Adrenal gland (tissue), 5 donors: ENCODE measurements at regions not wholly inside any gene's neighbourhood (a gene's known extent, or its start where the extent isn't known, plus 50 kb on each side); places are given as distances from the start of the nearest gene placed in this dataset.

Experiments used
- POLR2A ChIP-seq, 2 donors: fragments of 450-650 bp; IDR thresholded peaks; one replicate each; pipeline ENCODE4 v1.6.1; 2017; ENCODE audit warnings: antibody characterized with exemption in 2 of 2, mild to moderate bottlenecking in 2 of 2, moderate library complexity in 1 of 2
- TF ChIP-seq, protein P1 (sequence below), 6 experiments: fragments of 450-650 bp in 4 of 6; fragments of 200-600 bp in 2 of 6; sonication (generic) in 1 of 6; IDR thresholded peaks; 1 replicate in 5 of 6; 2 replicates in 1 of 6; pipeline versions ENCODE4 v1.5.1 to v1.8.0; 2016 to 2021; ENCODE audit warnings: antibody characterized with exemption in 6 of 6, mild to moderate bottlenecking in 2 of 6, moderate library complexity in 1 of 6
- donor health status: DM: no; HTN: no; CAD: no.

DNA sequence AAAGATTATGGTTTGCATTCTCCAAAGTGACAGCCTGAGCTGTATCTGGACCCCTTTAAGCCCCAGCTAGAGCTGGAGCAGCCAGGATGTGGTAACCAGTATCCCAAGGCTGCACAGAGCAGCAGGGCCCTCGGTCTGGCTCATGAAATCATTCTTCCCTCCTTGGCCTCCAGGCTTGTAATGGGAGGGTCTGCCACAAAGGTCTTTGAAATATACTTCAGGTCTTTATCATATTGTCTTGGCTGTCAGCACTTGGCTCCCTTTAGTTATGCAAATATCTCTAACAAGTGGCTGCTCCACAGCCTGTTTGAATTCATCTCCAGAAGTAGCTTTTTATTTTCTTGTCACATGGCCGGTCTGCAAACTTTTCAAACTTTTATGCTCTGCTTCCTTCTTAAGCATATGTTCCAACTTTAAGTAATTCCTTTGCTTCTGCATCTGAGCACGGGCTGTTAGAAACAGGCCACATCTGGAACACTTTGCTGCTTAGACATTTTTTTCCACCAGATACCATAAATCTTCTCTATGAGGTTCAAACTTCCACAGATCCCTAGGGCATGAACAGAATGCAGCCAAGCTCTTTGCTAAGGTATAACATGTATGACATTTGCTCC lies 663.4 kb upstream of the MIS18BP1 start:
- TF ChIP-seq, protein P1, sequence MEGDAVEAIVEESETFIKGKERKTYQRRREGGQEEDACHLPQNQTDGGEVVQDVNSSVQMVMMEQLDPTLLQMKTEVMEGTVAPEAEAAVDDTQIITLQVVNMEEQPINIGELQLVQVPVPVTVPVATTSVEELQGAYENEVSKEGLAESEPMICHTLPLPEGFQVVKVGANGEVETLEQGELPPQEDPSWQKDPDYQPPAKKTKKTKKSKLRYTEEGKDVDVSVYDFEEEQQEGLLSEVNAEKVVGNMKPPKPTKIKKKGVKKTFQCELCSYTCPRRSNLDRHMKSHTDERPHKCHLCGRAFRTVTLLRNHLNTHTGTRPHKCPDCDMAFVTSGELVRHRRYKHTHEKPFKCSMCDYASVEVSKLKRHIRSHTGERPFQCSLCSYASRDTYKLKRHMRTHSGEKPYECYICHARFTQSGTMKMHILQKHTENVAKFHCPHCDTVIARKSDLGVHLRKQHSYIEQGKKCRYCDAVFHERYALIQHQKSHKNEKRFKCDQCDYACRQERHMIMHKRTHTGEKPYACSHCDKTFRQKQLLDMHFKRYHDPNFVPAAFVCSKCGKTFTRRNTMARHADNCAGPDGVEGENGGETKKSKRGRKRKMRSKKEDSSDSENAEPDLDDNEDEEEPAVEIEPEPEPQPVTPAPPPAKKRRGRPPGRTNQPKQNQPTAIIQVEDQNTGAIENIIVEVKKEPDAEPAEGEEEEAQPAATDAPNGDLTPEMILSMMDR (IDR thresholded peaks at IDR 0.05), result no peak
- TF ChIP-seq POLR2A (IDR thresholded peaks at IDR 0.05), result no peak
